ENCODE measurements at regions not wholly inside any gene's neighbourhood (a gene's known extent, or its start where the extent isn't known, plus 50 kb on each side); places are given as distances from the start of the nearest gene placed in this dataset.

DNA sequence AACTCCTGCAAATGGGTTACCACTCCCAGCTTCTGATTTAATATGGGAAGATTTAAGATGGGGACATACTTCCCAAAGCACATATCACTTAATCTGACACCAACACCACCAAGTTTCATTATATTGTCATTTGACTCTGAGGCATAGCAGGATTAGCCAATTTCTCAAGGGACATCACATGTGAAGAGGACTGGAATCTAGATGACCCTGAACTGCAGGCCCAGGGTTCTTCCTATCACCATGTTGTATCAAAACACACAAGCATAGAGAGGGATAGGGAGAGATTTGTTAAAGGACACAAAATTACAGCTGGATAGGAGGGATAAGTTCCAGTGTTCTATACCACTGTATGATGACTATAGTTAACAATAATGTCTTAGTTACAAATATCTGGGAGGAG, 168.3 kb upstream of the PPP2R2B start:
- intact Hi-C loops (cut with micrococcal nuclease): no loop called here
- no peak overlapping the region for H3K4me3 Mint-ChIP-seq
- Histone ChIP-seq H2AFZ (ENCODE audit: insufficient read depth, low read depth, low read length, poor library complexity, severe bottlenecking) (no peak overlapping the region), H3K4me3 (replicated peaks in 1 of 3; ENCODE audit: low read depth in 2 of 3, low read length in 3 of 3) (no peak overlapping the region), H3K4me2 (replicated peaks; ENCODE audit: extremely low read depth, low read length, poor library complexity, severe bottlenecking) (no peak overlapping the region), H3K36me3 (replicated peaks in 1 of 2; ENCODE audit: control insufficient read depth in 1 of 2, insufficient read depth in 2 of 2, low read length in 2 of 2) (no peaks in the 10 kb centered on the region), H3K4me1 (ENCODE audit: control insufficient read depth in 1 of 2, insufficient read depth in 2 of 2, low read length in 2 of 2) (no peaks in the 10 kb centered on the region), H4K20me1 (ENCODE audit: insufficient read depth, low read length) (no peaks in the 10 kb centered on the region), H3K27ac (ENCODE audit: low read depth in 1 of 2, low read length in 2 of 2) (no peak overlapping the region), H3K27me3 (ENCODE audit: control insufficient read depth in 2 of 2, insufficient read depth in 2 of 2, low read length in 2 of 2) (no peaks in the 10 kb centered on the region), H3K9me3 (replicated peaks in 1 of 2; ENCODE audit: control insufficient read depth in 1 of 2, insufficient read depth in 1 of 2, low read length in 2 of 2) (no peaks in the 10 kb centered on the region), H3K9ac (ENCODE audit: insufficient read depth, low read length, poor library complexity, severe bottlenecking) (no peak overlapping the region), H3K79me2 (ENCODE audit: insufficient read depth, low read length) (no peaks in the 10 kb centered on the region)
- DNase-seq: no peak
- no peaks in the 10 kb centered on the region for H3K4me1 Mint-ChIP-seq
- H3K9me3 Mint-ChIP-seq: no peaks in the 10 kb centered on the region
- TF ChIP-seq, protein P1, sequence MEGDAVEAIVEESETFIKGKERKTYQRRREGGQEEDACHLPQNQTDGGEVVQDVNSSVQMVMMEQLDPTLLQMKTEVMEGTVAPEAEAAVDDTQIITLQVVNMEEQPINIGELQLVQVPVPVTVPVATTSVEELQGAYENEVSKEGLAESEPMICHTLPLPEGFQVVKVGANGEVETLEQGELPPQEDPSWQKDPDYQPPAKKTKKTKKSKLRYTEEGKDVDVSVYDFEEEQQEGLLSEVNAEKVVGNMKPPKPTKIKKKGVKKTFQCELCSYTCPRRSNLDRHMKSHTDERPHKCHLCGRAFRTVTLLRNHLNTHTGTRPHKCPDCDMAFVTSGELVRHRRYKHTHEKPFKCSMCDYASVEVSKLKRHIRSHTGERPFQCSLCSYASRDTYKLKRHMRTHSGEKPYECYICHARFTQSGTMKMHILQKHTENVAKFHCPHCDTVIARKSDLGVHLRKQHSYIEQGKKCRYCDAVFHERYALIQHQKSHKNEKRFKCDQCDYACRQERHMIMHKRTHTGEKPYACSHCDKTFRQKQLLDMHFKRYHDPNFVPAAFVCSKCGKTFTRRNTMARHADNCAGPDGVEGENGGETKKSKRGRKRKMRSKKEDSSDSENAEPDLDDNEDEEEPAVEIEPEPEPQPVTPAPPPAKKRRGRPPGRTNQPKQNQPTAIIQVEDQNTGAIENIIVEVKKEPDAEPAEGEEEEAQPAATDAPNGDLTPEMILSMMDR (IDR thresholded peaks at IDR 0.05): no peak
- H3K27ac Mint-ChIP-seq: no peak overlapping the region
- H3K27me3 Mint-ChIP-seq (ENCODE audit: low read depth in 3 of 3): peaks cover 0 to 2% (median 0%) of the 10 kb centered on the region in 3 donors
- no peaks in the 10 kb centered on the region for H3K36me3 Mint-ChIP-seq

DNA sequence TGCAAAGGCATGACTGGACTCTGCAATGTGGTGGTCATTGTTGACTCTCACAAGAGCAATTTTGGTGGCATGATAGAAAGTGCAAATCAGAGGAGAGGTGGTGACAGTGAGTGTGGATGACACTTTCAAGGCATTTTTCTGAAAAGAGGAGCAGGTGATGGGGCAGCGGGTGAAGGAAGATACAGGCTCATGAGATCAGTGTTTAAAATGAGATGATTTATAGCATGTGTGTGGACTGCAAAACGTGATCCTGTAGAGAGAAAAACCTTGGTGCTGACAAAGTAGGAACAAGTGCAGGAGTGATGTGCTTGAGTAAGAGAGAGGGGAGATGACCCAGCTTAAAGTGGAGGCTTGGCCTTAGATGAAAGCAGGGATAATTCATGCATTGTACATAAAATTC, 171.2 kb upstream of the PPP2R2B start:
- H3K27ac Mint-ChIP-seq: no peak overlapping the region
- H2AFZ ChIP-seq (ENCODE audit: insufficient read depth, low read depth, low read length, poor library complexity, severe bottlenecking): no peak overlapping the region
- intact Hi-C loops (cut with micrococcal nuclease): no loop called here
- WGBS (ENCODE audit: insufficient coverage): 75% methylated on average over 2 of the region's 2 CpGs
- no peaks in the 10 kb centered on the region for H3K36me3 ChIP-seq (replicated peaks in 1 of 2; ENCODE audit: control insufficient read depth in 1 of 2, insufficient read depth in 2 of 2, low read length in 2 of 2)
- TF ChIP-seq, protein P1 (IDR thresholded peaks at IDR 0.05): no peak
- no peaks in the 10 kb centered on the region for H3K9me3 Mint-ChIP-seq
- H3K27me3 ChIP-seq (ENCODE audit: control insufficient read depth in 2 of 2, insufficient read depth in 2 of 2, low read length in 2 of 2): no peaks in the 10 kb centered on the region
- no peak overlapping the region for H3K9ac ChIP-seq (ENCODE audit: insufficient read depth, low read length, poor library complexity, severe bottlenecking)
- H4K20me1 ChIP-seq (ENCODE audit: insufficient read depth, low read length): no peaks in the 10 kb centered on the region
- H3K4me1 Mint-ChIP-seq: no peaks in the 10 kb centered on the region
- peaks cover 0 to 6% (median 2%) of the 10 kb centered on the region in 3 donors for H3K27me3 Mint-ChIP-seq (ENCODE audit: low read depth in 3 of 3)
- no peak overlapping the region for H3K4me3 ChIP-seq (replicated peaks in 1 of 3; ENCODE audit: low read depth in 2 of 3, low read length in 3 of 3)
- H3K4me3 Mint-ChIP-seq: no peak overlapping the region
- H3K4me1 ChIP-seq (ENCODE audit: control insufficient read depth in 1 of 2, insufficient read depth in 2 of 2, low read length in 2 of 2): no peaks in the 10 kb centered on the region
- no peak overlapping the region for H3K4me2 ChIP-seq (replicated peaks; ENCODE audit: extremely low read depth, low read length, poor library complexity, severe bottlenecking)
- H3K27ac ChIP-seq (ENCODE audit: low read depth in 1 of 2, low read length in 2 of 2): no peak overlapping the region
- no peaks in the 10 kb centered on the region for H3K79me2 ChIP-seq (ENCODE audit: insufficient read depth, low read length)
- DNase-seq: no peak
- H3K9me3 ChIP-seq (replicated peaks in 1 of 2; ENCODE audit: control insufficient read depth in 1 of 2, insufficient read depth in 1 of 2, low read length in 2 of 2): no peaks in the 10 kb centered on the region
- no peaks in the 10 kb centered on the region for H3K36me3 Mint-ChIP-seq

Measured in CD14-positive monocyte (primary cell).